HG02943 (cell line): ENCODE measurements at regions not wholly inside any gene's neighbourhood (a gene's known extent, or its start where the extent isn't known, plus 50 kb on each side); places are given as distances from the start of the nearest gene placed in this dataset.

Experiments
- ATAC-seq: cut with Tn5 transposase; IDR thresholded peaks from one replicate; pipeline ENCODE4 v1.9.1; 2021; ENCODE audit warnings: mild to moderate bottlenecking, low read depth, moderate library complexity; ENCODE audit not compliant: unreplicated experiment

DNA sequence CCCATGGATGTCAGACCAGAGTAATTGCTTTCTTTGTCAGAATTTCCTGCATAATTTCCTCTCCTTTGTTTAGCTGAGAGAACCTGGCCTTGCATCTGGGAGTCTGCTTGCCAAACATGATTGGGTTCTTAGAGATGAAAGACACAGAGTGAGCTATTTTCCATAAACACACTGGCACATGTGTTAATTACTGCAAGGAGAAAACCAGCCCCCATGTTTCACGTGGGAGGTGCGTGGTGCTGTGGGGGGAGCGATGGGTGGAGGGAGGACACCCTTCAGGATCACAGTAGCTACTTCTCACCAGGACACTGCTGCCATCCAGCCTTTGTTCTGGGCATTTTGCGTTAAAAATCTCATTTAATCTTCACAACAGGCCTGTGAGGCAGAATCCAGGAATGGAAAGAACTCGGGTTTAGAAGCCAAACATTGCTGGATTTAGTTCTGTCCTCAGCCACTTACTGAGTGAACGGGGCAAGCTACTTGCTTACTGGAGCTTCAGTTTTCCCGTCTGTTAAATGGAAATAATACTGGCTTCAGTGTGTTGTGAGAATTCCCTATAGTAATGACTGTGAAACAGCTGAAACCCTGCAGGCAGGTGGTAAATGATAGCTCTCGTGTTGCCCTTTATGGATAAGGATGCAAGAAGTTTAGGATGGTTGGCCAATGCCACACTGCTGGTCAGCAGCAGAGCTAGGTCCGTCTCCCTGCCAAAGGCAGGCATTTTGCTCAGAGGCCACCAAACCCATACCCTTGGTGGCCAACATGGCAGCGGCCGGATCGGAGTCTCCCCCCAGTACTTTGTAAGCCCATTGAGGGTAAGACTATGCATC is 100.1 kb upstream of the ASAP2 start:
- no peak for ATAC-seq

DNA sequence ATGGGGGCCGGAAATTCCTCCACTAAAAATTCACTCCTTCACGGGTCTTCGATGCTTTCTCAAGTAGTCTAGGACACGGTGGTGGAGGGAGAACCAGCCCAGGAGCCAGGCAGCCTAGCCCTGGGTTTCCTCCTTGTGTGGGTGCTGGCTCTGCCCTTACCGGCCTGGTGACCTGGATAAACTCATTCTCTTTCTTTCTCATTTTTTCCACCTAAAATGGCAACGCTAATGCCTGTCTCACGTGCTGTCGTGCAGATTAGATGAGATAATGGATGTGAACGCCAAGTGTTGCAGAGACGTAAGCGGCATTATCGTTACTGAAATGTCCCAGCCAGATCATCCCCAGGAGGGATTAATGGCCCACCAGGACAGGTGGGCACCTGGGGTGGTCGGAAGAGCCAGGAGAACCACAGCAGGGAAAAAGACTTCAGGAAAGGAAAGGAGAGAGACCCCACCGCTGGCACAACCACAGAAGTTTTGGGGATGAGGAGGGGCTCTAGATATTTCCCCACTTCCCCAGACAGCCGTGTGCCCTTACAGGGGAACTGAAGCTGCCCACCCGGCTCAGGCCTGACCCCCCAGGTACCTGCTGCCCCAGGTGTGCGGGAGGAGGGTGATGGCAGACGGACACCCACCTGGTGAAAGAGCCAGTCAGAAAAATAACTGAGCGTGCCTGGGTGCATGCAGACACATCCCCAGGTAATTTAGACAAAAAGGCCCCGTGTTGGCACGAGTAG is 100.8 kb upstream of the ASAP2 start:
- ATAC-seq: no peak

DNA sequence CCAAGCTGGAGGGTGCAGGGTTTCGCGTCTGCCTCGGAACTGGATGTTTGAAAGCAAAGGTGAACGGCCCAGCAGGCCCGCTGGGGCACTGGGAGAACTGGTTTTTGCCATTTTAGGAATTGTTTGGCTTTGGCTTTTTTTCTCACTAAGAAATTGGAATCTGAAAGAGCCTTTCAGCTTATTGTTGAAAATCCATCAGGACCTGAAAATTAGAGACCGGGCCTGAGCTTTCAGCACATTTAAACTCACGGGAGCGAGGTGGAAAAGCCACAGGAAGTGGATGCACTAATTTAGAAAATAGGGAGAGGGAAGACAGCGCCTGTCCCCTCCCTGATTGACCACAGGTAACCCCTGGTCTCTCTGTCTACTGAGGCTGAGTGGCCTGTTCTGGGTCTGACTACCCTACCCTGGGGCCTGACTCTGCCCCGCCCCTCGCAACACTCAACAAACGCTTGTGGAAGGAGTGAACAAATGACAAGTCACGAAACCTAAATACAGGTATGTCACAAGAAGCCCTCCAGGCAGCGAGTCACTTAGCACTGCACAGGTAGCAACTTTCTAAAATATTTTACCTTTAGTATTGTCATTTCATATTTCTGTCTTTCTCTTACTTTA is 100.3 kb upstream of the MBOAT2 start:
- no peak for ATAC-seq

DNA sequence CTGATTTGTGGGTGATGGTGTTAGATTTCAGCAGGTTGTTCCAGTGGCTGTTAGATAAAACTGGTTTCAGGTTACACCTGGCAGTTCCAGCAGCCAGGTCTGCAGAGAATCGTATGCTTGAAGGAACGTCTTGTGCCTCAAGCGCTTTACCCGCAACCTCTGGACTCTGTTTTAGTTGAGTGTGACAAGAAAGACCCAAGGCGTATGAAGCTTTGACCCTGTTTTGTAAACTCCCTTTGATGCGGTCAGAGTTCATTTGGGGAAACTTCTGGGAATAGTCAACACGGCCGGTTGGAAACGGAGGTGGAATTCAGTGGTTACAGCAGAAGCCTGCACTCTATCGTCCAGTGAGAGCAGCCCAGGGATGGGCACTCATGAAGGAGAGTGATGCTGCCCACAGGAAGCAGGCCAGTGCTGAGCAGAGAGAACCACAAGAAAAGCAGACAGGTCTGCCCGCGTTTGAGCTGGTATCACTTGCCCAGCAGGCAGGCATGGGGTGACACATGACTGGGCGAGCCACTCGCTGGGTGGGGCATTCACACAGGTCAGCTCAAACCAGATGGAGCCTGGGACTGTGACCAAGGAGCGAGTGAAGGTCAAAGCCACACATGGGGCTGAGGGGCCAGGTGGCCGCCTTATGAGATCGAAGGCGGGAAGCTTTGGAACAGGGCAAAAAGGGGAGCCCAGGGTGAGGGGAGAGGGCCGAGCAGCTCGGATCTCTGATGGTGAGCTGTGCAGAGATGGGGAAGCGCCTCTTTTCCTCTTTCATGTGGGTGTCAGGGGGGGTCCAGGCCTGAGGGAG is 99.6 kb upstream of the MBOAT2 start:
- no peak for ATAC-seq

DNA sequence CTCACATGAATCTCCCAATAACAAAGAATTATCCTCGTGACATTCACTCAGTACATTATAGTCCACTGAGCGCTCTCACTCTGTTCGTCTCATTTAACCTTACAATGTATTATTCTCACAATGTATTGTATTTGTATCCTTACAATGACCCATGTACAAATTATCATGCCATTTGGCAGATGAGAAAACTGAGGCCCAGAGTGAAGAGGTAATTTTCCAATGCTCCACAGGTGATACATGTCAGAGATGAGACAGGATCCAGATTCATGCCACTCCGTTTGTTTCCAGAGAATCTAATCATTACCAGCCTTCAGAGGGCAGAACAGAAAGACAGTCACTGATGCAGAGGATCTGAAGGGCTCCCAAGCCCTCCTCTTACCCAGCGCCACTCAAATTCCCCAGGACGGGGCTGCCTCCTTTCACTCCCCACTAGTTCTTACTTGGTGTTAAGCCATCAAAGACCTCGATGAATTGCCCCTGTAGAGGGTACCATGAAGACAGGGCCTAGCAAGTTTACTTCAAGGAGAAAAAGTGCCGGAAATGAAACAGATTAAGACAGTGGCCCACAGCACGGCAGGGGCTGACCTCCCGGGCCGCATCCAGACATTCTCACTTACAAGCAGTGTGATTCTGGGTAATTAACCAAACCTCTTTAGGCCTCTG is 98.4 kb upstream of the MBOAT2 start:
- no peak for ATAC-seq

DNA sequence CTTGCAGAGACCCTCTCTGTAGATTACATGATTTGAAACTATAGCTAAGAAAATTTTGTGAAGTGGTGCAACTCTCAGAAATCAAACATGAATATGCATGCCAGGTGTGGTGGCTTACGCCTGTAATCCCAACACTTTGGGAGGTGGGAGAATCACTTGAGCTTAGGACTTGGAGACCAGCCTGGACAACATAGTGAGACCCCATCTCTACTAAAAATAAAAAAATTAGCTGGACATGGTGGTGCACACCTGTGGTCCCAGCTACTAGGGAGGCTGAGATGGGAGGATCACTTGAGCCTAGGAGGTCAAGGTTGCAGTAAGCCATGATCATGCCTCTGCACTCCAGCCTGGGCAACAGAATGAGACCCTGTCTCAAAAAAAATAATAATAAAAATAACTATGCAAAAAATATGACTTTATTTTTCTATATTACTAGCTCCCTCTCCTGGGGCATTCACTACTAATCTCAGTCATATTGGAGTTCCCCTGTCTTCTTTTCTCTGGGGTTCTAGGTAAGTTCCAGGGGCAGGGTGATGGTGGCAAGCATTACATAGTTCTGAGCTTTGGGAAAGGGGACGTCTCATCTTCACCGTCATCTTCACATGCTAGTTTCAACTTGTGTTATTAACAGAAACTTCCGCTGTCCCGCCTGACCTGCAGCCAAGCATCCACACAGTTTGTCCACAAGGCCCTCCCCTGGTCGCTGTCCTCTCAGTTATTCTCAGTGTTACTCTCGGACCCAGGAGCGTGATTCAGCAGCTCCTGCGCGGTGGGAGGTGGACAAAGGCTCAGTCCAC is 96.8 kb upstream of the MBOAT2 start:
- no peak for ATAC-seq

DNA sequence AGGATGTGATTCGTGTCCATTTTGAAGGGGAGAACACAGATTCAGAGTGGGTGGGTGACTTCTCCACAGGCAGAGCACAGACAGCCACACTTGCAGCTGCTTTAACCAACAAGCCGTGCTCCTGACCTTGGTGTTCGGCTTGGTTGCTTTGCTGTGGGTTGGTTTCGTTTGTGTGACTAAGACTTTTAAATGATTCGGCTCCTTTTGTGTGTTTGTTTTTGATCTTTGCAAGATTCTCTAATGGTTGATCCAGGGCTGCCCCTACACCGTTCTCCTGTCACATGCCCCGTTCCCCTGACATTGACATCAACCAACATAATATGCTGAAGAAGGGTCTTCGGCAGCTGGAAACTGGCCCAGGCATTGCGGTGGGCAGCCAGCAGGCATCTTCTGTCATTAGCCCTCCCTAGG is 95.9 kb upstream of the MBOAT2 start:
- no peak for ATAC-seq

DNA sequence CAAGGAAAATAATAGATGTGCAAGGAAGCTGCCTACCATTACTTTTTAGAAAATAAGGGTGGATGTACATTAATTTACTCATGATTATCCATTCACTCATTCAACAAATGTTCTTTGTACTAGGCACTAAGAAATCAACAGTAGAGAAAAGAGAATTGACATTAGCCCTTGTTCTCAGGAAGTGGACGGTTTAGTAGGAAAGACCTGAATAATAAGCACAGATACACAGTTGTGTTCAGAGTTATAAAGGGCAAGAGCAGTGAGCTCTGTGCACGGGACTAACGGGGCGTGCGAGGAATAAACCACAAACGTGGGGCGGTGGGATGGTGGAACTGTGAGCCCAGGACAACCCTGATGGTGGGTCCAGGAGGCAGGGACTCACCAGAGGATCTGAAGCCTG is 94.4 kb upstream of the MBOAT2 start:
- no peak for ATAC-seq

DNA sequence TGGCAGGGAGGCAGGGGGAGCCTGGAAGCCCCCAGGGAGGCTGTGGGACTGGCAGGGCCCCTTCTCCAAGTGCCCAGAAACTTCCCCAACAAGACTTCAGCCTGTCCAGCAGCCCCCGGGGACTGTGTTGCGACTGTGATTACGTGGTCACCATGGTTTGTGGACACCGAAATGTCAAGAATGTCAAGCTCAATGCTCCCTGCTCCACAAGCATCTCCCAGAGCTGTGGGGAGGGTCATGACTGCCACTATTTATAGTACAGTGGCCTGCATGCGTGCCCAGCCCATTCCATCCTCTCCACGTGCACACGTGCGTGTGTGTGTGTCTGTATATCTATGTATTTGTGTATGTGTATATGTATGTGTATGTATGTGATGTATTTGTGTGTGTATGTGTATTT is 93.8 kb upstream of the MBOAT2 start:
- no peak for ATAC-seq

DNA sequence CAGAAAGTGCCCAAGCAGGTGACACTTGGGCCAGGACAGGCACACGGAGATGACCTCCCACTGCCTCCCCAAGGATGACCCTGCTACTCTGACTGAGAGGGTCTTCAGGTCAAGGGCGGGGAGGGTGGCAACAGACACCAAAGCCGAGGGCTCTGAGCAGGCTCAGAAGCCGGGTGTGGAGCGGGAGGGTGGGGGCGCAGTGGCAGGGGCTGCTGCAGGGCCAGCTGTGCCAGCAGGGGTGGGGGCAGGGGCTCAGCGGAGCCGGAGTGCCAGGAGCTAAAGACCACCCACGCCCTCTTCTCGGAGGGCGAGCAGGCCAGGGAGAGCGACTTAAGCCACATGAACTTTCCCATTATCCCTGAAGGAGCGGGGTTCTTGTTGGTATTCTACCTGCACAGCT is 93.3 kb upstream of the MBOAT2 start:
- ATAC-seq: no peak

DNA sequence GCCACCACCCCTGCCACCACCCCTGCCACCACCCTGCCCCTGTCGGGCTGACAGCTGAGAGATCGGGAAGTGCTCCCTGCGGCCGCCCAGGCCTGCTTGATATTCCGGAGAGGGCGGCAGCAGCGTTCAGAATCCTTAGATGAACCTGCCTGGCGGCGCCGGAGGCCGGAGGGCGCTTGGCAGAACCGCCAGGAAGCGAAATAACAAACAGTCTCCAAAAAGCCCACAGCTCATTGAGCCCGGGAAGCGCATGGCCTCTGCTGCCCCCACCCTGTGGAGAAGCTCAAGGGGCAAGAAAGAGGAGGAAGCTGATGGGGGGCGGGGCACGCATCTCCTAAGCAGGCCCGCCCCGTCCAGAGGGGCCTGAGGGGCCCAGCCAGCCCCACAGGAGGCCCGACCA is 92.2 kb upstream of the MBOAT2 start:
- ATAC-seq: no peak

DNA sequence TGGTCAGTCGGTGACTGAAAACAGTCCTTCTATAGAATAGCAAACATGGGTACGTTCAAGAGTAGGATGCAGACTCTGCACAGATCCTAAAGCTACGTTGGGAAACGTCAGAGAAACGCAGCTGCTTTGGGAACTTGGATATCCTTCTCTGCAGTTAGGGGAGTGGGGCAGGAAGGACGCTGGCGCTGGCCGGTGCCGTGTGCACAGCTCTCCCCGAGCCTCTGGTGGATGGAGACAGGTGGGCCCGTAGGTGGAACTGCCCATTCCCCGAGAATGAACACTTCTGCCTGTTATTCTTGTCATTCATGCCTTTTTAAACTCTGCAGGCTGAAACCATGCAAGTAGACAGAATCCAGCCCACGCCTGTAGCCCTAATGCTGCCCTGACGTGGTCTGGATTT is 91.7 kb upstream of the MBOAT2 start:
- ATAC-seq: no peak

DNA sequence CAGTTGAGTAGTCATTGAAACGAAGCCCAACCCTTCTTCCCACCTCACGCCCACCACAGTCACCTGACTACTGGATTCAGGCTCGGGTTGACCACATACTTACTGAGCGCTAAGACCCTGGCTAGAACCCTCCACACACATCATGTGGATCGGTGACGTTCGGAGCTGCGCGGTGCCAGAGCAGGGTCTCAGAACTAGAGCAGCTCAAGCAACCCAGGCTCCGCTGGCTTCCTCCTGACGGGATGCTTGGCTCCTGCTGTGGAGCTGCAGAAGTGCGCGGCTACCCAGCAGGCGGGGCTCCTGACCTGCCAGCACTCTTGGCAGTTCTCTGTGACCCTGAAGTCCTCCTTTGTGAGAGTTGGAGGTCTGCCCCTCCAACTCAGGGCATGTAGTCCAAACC is 90.6 kb upstream of the MBOAT2 start:
- ATAC-seq: no peak

DNA sequence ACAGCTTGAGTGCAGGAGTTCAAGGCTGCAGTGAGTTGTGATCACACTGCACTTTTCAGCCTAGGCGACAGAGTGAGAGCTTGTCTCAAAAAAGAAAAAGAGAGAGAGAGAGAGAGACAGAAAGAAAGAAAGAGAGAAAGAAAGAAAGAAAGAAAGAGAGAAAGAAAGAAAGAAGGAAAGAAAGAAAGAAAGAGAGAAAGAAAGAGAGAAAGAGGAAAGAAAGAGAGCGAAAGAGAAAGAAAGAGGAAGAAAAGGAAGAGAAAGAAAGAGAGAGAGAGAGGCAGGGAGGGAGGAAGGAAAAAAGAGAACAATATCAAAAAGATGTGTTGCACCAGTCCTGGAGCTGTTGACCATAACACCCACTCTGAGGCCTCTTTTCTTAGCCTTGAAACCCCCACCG is 89.8 kb upstream of the MBOAT2 start:
- ATAC-seq: no peak

DNA sequence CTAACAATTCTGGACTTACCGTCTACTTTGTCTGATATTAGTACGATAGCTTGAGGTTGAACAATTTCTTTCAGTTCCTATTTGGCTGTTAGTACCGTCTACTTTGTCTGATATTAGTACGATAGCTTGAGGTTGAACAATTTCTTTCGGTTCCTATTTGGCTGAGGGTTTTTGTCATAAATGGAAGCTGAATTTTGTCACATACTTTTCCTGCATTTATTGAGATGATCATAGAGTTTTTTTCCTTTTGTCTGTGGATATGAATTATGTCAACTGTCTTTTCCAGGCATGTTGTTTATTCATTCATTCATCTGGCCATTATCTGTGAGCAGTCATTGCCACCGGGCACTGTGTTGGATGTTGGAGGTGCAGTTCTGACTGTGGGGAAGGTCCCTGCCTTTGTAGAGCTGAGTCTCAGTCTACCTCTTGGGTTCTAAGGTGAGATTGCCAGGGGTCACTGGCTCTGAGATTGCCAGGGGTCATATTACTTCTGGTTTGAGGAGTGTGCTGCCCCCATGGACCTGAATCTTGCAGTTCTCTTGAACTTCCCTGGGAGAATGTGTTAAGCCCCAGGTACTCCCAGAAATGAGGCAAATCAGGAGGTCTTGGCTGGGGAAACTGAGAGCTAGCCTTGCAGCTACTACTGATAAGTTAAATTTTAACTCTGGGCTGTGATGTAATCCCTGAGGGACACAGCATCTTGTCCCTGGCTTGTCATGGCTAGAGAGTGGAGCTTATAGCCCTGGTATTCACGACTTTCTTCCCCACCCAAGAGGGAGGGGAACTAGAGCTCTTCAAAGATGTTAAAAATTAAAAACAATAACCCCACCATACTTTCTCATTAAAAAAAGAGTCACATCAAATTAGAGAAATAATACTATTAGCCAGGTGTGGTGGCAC is 89.1 kb upstream of the MBOAT2 start:
- peak; percentile 73 for ATAC-seq

DNA sequence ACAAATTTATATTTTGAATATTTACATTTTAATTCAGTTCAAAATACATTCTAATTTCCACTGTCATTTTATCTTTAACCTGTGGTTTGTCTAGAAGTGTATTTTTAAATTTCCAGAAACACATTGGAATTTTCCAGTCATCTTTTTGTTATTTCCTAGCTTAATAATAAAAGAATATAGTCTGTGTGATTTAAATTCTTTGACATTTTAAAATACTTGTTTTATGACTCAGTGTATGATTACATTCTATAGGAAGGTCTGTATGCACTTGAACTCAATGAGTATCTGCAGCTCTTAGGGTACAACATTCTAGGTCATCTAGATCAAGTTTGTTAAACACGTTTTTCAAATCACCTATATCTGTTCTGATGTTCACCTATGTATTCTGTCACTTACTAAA is 88.3 kb upstream of the MBOAT2 start:
- ATAC-seq: no peak

DNA sequence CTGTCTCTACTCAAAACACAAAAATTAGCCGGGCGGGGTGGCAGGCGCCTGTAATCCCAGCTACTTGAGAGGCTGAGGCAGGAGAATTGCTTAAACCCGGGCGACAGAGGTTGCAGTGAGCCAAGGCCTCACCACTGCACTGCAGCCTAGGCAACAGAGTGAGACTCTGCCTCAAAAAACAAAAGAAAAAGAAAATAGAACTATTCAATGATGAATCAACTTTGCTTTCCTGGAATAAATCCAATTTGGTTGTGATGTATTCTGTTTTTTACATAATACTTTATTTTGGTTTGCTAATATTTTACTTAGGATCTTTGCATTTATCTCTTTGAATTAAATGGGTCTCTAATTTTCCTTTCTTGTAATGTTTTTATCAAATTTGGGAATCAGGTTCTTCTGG is 86.3 kb upstream of the MBOAT2 start:
- ATAC-seq: no peak

DNA sequence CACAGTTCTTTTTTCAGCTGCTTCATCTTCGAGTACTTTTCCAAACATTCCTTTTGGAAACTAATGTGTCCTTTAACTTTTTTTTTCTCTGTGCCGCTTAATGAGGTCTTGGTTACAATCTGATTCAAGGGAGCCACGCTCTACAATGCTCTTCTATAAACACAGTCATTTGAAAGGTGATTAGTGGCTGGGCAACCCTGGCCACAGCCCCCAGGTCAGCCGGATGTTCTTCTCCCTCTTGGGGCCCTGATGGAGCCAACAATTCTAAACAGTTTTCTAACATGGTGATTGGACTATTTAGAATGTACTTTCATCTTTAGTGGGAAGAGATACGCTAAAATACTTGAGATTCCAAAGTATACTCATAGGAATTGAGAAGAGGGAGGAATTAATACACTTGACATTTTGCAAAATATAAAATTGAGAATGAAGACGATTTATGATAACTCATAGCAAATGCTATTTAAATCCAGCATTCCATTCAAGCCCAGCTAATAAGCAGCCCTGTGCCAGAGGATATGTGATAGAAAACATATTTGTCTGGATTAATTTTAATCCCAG is 83.7 kb upstream of the MBOAT2 start:
- no peak for ATAC-seq
